K562 (cell line): ENCODE measurements at regions not wholly inside any gene's neighbourhood (a gene's known extent, or its start where the extent isn't known, plus 50 kb on each side); places are given as distances from the start of the nearest gene placed in this dataset.

Source experiments
- ARID4B ChIP-seq: sonication (generic); formaldehyde crosslinking; IDR thresholded peaks from 2 replicates; pipeline ENCODE4 v1.8.0; 2022; ENCODE audit warnings: mild to moderate bottlenecking, missing genetic modification reagents
- DMBX1 ChIP-seq: fragments of 250-450 bp; sonication (Bioruptor Pico); IDR thresholded peaks from 2 replicates; pipeline ENCODE4 v1.8.0; 2022; ENCODE audit warnings: inconsistent platforms, mild to moderate bottlenecking, moderate library complexity, borderline replicate concordance
- EHMT2 ChIP-seq: fragments of 450-650 bp; IDR thresholded peaks from 2 replicates; pipeline ENCODE4 v1.6.1; 2018; ENCODE audit warnings: antibody characterized with exemption
- MCM3 ChIP-seq: fragments of 450-650 bp; IDR thresholded peaks from 2 replicates; pipeline ENCODE4 v1.6.1; 2016
- TOE1 ChIP-seq, 2 experiments: fragments of 450-650 bp in 1 of 2; sonication (generic) in 1 of 2; formaldehyde crosslinking in 1 of 2; IDR thresholded peaks; 2 replicates each; pipeline versions ENCODE4 v1.7.1 to v1.8.0; 2016 to 2022; ENCODE audit warnings: borderline replicate concordance in 2 of 2, mild to moderate bottlenecking in 2 of 2, antibody characterized with exemption in 1 of 2, inconsistent platforms in 1 of 2, low read depth in 1 of 2, missing genetic modification reagents in 1 of 2, moderate library complexity in 1 of 2
- ZBED1 ChIP-seq: IDR thresholded peaks from 2 replicates; pipeline ENCODE4 v1.6.1; 2014
- ZNF324 ChIP-seq: fragments of 250-450 bp; sonication (Bioruptor Pico); IDR thresholded peaks from 2 replicates; pipeline ENCODE4 v1.4.0; 2020; ENCODE audit warnings: mild to moderate bottlenecking
- TF ChIP-seq, protein P1 (sequence below): sonication (generic); formaldehyde crosslinking; IDR thresholded peaks from 2 replicates; pipeline ENCODE4 v1.8.0; 2022; ENCODE audit warnings: mild to moderate bottlenecking, missing genetic modification reagents, borderline replicate concordance

- TF ChIP-seq, protein P1, sequence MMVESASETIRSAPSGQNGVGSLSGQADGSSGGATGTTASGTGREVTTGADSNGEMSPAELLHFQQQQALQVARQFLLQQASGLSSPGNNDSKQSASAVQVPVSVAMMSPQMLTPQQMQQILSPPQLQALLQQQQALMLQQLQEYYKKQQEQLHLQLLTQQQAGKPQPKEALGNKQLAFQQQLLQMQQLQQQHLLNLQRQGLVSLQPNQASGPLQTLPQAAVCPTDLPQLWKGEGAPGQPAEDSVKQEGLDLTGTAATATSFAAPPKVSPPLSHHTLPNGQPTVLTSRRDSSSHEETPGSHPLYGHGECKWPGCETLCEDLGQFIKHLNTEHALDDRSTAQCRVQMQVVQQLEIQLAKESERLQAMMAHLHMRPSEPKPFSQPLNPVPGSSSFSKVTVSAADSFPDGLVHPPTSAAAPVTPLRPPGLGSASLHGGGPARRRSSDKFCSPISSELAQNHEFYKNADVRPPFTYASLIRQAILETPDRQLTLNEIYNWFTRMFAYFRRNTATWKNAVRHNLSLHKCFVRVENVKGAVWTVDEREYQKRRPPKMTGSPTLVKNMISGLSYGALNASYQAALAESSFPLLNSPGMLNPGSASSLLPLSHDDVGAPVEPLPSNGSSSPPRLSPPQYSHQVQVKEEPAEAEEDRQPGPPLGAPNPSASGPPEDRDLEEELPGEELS (CRISPR knock-in tag), result no peak
- TF ChIP-seq ZNF324 (CRISPR knock-in tag), result no peak
- TF ChIP-seq TOE1 (IDR thresholded peaks at IDR 0.05; ENCODE audit: borderline replicate concordance), result no peak
- TF ChIP-seq TOE1 (CRISPR knock-in tag; IDR thresholded peaks at IDR 0.05; ENCODE audit: borderline replicate concordance, low read depth), result no peak
- no peak for TF ChIP-seq ARID4B
- TF ChIP-seq EHMT2, result no peak
- no peak for TF ChIP-seq DMBX1 (CRISPR knock-in tag)
- TF ChIP-seq MCM3, result no peak
- TF ChIP-seq ZBED1, result no peak
These were observed 424.4 kb downstream of the C3orf38 start (continued) for GRCh38 chr3:88574146-88574545.
